CD4-positive, alpha-beta T cell treated with Interleukin-4 for 1 hour (primary cell): ENCODE measurements at regions not wholly inside any gene's neighbourhood (a gene's known extent, or its start where the extent isn't known, plus 50 kb on each side); places are given as distances from the start of the nearest gene placed in this dataset.

ENCODE experiments used
- DNase-seq, 2 donors: peaks; one replicate each; pipeline ENCODE4 v3.0.0-alpha.2; 2020 to 2022

GRCh38 chr1:5595531-5596170 is 396.6 kb downstream of the NPHP4 start:
- no peak for DNase-seq

GRCh38 chr1:5594056-5594956 is 397.9 kb downstream of the NPHP4 start:
- DNase-seq = no peak

- no peak for DNase-seq
Measured at GRCh38 chr1:5590717-5591116, 401.5 kb downstream of the NPHP4 start.

GRCh38 chr1:5586629-5587028 is 405.6 kb downstream of the NPHP4 start:
- no peak for DNase-seq

- no peak for DNase-seq
Measured at GRCh38 chr1:5585256-5585655, 407.0 kb downstream of the NPHP4 start.

GRCh38 chr1:5580926-5581325 is 411.3 kb downstream of the NPHP4 start:
- no peak for DNase-seq

- no peak for DNase-seq
Measured at GRCh38 chr1:5579966-5580365, 412.3 kb downstream of the NPHP4 start.

GRCh38 chr1:5578690-5579089 is 413.5 kb downstream of the NPHP4 start:
- DNase-seq = no peak

- DNase-seq = no peak
Measured at GRCh38 chr1:5577255-5578040, 414.8 kb downstream of the NPHP4 start.

- DNase-seq = no peak
Measured at GRCh38 chr1:5576673-5577065, 415.6 kb downstream of the NPHP4 start.

GRCh38 chr1:5576011-5576672 is 416.1 kb downstream of the NPHP4 start:
- no peak for DNase-seq

GRCh38 chr1:5575396-5575940 is 416.8 kb downstream of the NPHP4 start:
- no peak for DNase-seq

- DNase-seq = no peak
Measured at GRCh38 chr1:5574641-5575040, 417.6 kb downstream of the NPHP4 start.

GRCh38 chr1:5572794-5573193 is 419.4 kb downstream of the NPHP4 start:
- no peak for DNase-seq

GRCh38 chr1:5571861-5572401 is 420.3 kb downstream of the NPHP4 start:
- no peak for DNase-seq

- no peak for DNase-seq
Measured at GRCh38 chr1:5571438-5571837, 420.8 kb downstream of the NPHP4 start.

GRCh38 chr1:5570931-5571330 is 421.3 kb downstream of the NPHP4 start:
- no peak for DNase-seq

GRCh38 chr1:5568321-5568720 is 423.9 kb downstream of the NPHP4 start:
- DNase-seq = no peak

GRCh38 chr1:5567839-5568238 is 424.4 kb downstream of the NPHP4 start:
- DNase-seq = no peak

- DNase-seq = no peak
Measured at GRCh38 chr1:5566924-5567323, 425.3 kb downstream of the NPHP4 start.

- no peak for DNase-seq
Measured at GRCh38 chr1:5565281-5566125, 426.7 kb downstream of the NPHP4 start.
